PFSK-1 (cell line): ENCODE measurements at regions not wholly inside any gene's neighbourhood (a gene's known extent, or its start where the extent isn't known, plus 50 kb on each side); places are given as distances from the start of the nearest gene placed in this dataset.
A peak's percentile ranks its signal among the peaks of the same experiment; 100 is the strongest.

Source experiments
- FOXP2 ChIP-seq: optimal IDR thresholded peaks from 2 replicates; pipeline ENCODE3; 2011; ENCODE audit warnings: borderline replicate concordance, control low read depth, inconsistent platforms; ENCODE audit not compliant: insufficient read depth; ENCODE audit errors: extremely low read length, extremely low read depth
- POLR2AphosphoS5 ChIP-seq: IDR thresholded peaks from 2 replicates; pipeline ENCODE4 v1.6.1; 2012; ENCODE audit warnings: low read depth, mild to moderate bottlenecking, control low read depth, low read length, moderate library complexity
- REST ChIP-seq, 2 experiments: IDR thresholded peaks; 2 replicates each; pipeline versions ENCODE4 v1.6.1 to v1.8.0; 2011 to 2012; ENCODE audit warnings: low read depth in 2 of 2, low read length in 2 of 2, control low read depth in 1 of 2, inconsistent platforms in 1 of 2, mild to moderate bottlenecking in 1 of 2, moderate library complexity in 1 of 2; ENCODE audit not compliant: insufficient read depth in 1 of 2
- SIN3A ChIP-seq: IDR thresholded peaks from 2 replicates; pipeline ENCODE4 v1.6.1; 2012; ENCODE audit warnings: mild to moderate bottlenecking, low read length, moderate library complexity, borderline replicate concordance; ENCODE audit not compliant: insufficient read depth
- TAF1 ChIP-seq: IDR thresholded peaks from 2 replicates; pipeline ENCODE4 v1.6.1; 2012; ENCODE audit warnings: low read length, control low read depth, borderline replicate concordance; ENCODE audit not compliant: insufficient read depth

- no peak for TF ChIP-seq POLR2AphosphoS5
- no peak for TF ChIP-seq REST (IDR thresholded peaks at IDR 0.05; ENCODE audit: insufficient read depth in 1 of 2, low read depth in 2 of 2, low read length in 2 of 2)
- no peak for TF ChIP-seq TAF1
- TF ChIP-seq FOXP2, result no peak
- no peak for TF ChIP-seq SIN3A
Observed at GRCh38 chr5:125254267-125254666, 507.8 kb upstream of the ZNF608 start.

- no peak for TF ChIP-seq FOXP2
- TF ChIP-seq SIN3A, result no peak
- no peak for TF ChIP-seq REST (IDR thresholded peaks at IDR 0.05; ENCODE audit: insufficient read depth in 1 of 2, low read depth in 2 of 2, low read length in 2 of 2)
- TF ChIP-seq POLR2AphosphoS5, result no peak
- no peak for TF ChIP-seq TAF1
Observed at GRCh38 chr5:125256296-125256695, 509.9 kb upstream of the ZNF608 start.

GRCh38 chr5:125257057-125257972 lies 510.9 kb upstream of the ZNF608 start:
- no peak for TF ChIP-seq POLR2AphosphoS5
- TF ChIP-seq REST (IDR thresholded peaks at IDR 0.05; ENCODE audit: insufficient read depth in 1 of 2, low read depth in 2 of 2, low read length in 2 of 2), result no peak
- TF ChIP-seq SIN3A, result 0 out of 2 replicates have a peak, but pooled peaks have one; percentile 80
- TF ChIP-seq TAF1, result no peak

DNA sequence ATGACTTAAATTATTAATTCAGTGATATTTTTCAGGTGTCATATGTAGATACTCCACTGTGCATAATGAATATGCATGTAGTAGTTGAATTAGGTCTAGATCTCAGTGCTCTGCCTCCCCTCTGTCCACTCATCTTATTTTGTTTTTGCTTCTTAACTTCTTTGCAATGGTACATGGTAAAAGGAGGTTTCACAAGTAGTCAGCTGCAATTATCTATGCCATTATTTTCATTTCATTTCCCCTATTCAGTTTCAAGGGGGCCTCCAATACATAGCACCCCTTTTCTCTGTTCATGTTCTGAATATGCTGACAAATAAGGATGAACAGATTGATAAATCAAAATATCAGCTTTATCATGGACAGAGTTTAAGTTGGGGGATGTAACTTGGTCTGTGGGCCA lies 511.6 kb upstream of the ZNF608 start:
- TF ChIP-seq REST (IDR thresholded peaks at IDR 0.05; ENCODE audit: insufficient read depth in 1 of 2, low read depth in 2 of 2, low read length in 2 of 2), result no peak
- TF ChIP-seq FOXP2, result no peak
- TF ChIP-seq POLR2AphosphoS5, result no peak
- no peak for TF ChIP-seq TAF1
- TF ChIP-seq SIN3A, result no peak
